Stimulated activated effector memory CD8-positive, alpha-beta T cell treated with anti-CD3 and anti-CD28 coated beads, Interleukin-12 subunit alpha, Interleukin-12 subunit beta, amount 100 ng/mL, for 72 hours (primary cell): ENCODE measurements at regions not wholly inside any gene's neighbourhood (a gene's known extent, or its start where the extent isn't known, plus 50 kb on each side); places are given as distances from the start of the nearest gene placed in this dataset.

ENCODE experiments used
- ATAC-seq: fragments of 150-1000 bp; cut with Tn5 transposase; 2 replicates; pipeline ENCODE4 v1.10.0; 2021
- DNase-seq, 2 donors: peaks; one replicate each; pipeline ENCODE4 v3.0.0; 2021 to 2022; ENCODE audit warnings: low spot score in 2 of 2
- H3K27ac Mint-ChIP-seq: one replicate; pipeline ENCODE4 v1.8.0; 2022; ENCODE audit warnings: mild to moderate bottlenecking, mixed read lengths
- H3K36me3 Mint-ChIP-seq: one replicate; pipeline ENCODE4 v1.8.0; 2022; ENCODE audit warnings: mild to moderate bottlenecking, mixed read lengths
- H3K4me1 Mint-ChIP-seq: one replicate; pipeline ENCODE4 v1.8.0; 2022; ENCODE audit warnings: mixed read lengths
- H3K4me3 Mint-ChIP-seq: one replicate; pipeline ENCODE4 v1.8.0; 2022; ENCODE audit warnings: mild to moderate bottlenecking, mixed read lengths
- H3K9me3 Mint-ChIP-seq: one replicate; pipeline ENCODE4 v1.8.0; 2022; ENCODE audit warnings: mixed read lengths

DNA sequence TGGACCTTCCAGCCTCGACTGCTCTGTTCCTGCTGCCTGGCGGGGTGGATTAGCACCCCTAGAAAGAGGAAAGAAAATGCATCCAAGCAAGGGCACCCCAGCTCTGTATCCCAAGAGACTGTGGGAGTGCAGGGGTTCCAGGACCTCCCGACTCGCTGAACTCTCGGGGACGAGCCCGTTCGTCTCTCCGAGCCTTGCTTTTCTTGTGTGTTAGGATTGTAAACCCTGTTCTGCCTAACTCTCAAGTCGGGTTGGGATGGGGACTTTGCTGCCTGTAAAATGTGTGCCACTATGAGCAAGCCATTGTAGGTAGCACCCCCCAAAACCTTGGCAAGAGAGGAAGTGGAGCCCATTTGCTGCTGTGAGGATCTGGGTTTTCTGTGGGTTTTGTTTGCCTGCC, 73.2 kb upstream of the VRK1 start:
- Mint-ChIP-seq H3K4me1 (no peaks in the 10 kb centered on the region), H3K27ac (no peak overlapping the region), H3K4me3 (no peak overlapping the region), H3K36me3 (no peaks in the 10 kb centered on the region), H3K9me3 (no peaks in the 10 kb centered on the region)
- no peak for DNase-seq
- ATAC-seq = no peak

DNA sequence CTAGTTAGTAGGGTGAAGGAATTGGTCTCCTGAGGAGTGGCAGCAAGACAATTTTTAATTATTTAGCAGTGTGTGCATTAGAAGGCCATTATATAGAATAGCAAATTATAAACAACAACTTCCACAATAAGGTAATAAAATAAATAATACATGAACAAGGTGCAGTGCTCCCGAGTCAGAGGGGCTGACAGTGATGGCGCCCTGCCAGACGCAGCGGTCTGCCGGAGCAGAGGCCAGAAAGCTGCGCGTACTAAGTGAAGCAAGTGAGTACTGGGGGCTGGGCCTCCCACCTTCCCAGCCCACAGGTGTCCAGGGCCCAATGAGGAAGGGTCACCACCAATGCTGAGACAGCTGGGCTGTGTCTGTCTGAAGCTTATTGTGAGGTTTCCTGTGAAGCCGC, 72.0 kb upstream of the VRK1 start:
- H3K4me3 Mint-ChIP-seq = no peak overlapping the region
- H3K36me3 Mint-ChIP-seq = no peaks in the 10 kb centered on the region
- no peak overlapping the region for H3K27ac Mint-ChIP-seq
- no peaks in the 10 kb centered on the region for H3K4me1 Mint-ChIP-seq
- no peaks in the 10 kb centered on the region for H3K9me3 Mint-ChIP-seq
- no peak for ATAC-seq
- no peak for DNase-seq

DNA sequence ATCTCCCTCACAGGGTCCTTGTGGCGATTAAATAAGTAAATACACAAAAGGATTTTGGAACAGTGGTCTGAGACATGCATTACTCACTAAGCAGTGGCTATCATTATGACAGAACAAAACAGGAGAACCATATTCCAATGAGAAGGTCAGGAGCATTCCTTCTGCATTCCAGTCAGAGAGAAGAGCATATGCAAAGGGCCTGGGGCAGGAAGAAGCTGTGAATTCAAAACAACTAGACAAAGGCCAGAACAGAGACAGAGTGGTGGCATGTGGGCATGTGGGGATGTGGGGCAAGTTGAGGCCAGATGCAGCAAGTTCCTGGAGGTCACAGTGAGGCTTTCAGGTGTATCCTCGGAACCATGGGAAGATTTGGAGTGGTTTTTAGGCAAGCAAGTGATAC, 70.1 kb upstream of the VRK1 start:
- no peak for DNase-seq
- ATAC-seq = no peak
- H3K4me1 Mint-ChIP-seq = no peaks in the 10 kb centered on the region
- no peaks in the 10 kb centered on the region for H3K9me3 Mint-ChIP-seq
- H3K36me3 Mint-ChIP-seq = no peaks in the 10 kb centered on the region
- no peak overlapping the region for H3K27ac Mint-ChIP-seq
- no peak overlapping the region for H3K4me3 Mint-ChIP-seq

DNA sequence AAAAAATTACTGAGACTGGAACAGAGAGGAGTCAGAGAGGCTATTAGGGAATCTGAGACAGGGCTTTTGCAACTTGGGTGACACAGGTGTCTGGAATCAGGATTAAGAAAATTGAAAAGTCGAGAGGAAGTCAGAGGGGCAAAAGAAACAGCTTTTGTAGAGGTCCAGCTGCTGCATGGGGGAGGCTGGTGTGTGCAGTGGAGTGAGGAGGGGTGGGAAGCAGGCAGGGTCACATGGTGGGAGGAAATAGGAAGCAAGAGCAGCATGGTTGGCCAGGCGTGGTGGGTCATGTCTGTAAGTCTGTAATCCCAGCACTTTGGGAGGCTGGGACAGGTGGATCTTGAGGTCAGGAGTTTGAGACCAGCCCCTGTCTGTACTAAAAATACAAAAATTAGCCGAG, 69.7 kb upstream of the VRK1 start:
- no peaks in the 10 kb centered on the region for H3K36me3 Mint-ChIP-seq
- DNase-seq = no peak
- no peaks in the 10 kb centered on the region for H3K4me1 Mint-ChIP-seq
- no peaks in the 10 kb centered on the region for H3K9me3 Mint-ChIP-seq
- H3K27ac Mint-ChIP-seq = no peak overlapping the region
- ATAC-seq = no peak
- H3K4me3 Mint-ChIP-seq = no peak overlapping the region

DNA sequence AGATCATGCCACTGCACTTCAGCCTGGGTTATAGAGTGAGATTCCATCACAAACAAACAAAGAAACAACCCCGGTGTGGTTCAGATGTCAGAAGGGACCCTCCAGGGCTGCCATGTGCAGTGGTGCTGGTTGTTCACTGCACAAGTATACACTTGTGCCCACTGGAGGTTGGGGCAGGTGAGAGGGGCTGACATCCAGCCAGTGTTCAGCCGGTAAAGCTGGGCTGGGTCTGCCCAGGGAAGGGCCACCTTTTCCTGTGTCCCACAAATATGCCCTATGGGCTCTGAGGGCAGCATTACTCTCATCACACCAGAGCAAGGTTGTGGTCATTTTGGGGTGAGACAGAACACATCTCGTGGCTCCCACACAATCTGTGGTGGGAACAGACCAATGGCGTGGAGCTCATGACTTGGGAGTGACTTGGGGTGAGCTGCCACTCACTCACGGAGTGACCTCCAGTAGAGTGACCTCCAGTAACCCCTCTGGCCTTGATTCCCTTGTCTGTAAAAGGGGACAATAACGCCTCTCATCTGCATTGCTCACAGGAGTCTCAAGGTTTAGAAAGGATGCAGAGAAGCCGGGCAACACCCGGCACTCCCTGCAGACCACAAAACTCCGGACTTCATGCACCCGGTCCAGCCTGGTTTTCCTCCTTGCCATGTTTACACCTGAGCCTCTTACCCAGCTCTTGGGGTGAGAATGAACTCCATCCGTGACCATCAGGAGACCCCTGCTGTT, 69.0 kb upstream of the VRK1 start:
- DNase-seq (no peak), ATAC-seq (no peak)
- Mint-ChIP-seq H3K36me3 (no peaks in the 10 kb centered on the region), H3K4me3 (no peak overlapping the region), H3K4me1 (no peaks in the 10 kb centered on the region), H3K9me3 (no peaks in the 10 kb centered on the region), H3K27ac (no peak overlapping the region)

DNA sequence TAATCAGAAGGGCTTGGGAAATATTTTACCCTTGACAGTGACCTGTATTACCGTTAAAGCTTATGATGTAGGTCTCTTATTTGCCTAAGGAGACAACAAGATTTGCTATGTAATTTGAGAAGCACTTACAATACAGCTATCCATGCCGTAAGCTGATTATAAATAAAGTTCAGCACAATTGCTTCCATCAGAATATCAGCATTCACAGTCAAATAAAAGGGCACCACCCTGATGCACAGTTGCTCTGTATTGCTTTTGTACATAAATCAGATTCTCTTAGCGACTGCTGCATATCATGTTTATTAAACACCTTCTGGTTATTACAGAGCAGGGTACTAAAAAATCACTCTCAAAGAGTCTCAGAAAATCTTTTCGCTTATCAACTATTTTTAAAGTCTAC, 67.3 kb upstream of the VRK1 start:
- no peak overlapping the region for H3K27ac Mint-ChIP-seq
- no peaks in the 10 kb centered on the region for H3K36me3 Mint-ChIP-seq
- H3K4me3 Mint-ChIP-seq = no peak overlapping the region
- no peaks in the 10 kb centered on the region for H3K4me1 Mint-ChIP-seq
- no peak for DNase-seq
- no peaks in the 10 kb centered on the region for H3K9me3 Mint-ChIP-seq
- no peak for ATAC-seq

DNA sequence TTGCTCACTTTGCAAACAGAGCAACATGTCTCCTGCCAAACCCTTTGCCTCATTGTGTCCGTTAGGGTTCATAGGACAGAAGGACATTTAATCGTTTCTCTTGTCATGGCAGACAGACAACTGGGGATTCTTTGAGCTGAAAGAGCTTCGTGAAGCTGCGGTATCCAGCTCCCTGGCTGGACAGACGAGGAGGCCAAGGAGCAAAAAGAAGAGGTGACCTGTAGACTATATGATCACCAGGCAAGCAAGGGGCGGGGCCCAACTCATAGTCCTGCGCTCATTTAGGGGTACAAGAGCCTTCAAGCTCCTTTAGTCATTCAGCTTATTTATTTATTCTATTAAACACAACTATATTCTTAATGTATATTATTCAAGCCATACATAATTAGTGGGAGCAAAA, 66.8 kb upstream of the VRK1 start:
- H3K36me3 Mint-ChIP-seq = no peaks in the 10 kb centered on the region
- no peak overlapping the region for H3K4me3 Mint-ChIP-seq
- H3K4me1 Mint-ChIP-seq = no peaks in the 10 kb centered on the region
- no peaks in the 10 kb centered on the region for H3K9me3 Mint-ChIP-seq
- ATAC-seq (no peak), DNase-seq (no peak)
- no peak overlapping the region for H3K27ac Mint-ChIP-seq

DNA sequence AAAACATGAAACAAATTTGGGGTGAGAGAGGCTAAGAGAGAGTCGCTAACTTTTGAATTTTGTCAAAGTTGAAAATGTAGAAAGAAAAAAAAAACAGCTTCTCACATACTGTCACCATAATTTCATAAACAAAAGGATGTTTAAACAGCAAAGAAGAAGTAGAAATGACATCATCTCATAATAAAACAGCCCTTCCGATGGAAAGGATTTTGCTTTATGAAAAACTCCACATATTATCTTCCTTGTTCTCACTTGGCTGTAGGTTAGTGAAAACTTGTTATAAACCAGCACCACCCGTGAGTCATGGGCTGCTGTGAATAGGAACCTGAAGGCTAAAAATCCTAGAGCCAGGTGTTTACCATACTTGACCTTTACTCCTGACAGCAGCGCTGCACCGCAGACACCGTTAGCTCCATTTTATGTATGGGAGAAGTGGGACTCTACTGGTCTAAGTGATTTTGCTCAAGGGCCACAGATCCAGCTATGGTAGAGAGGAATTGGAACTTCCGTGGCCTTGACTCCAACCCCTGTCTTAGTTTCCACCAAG, 63.0 kb upstream of the VRK1 start:
- Mint-ChIP-seq H3K9me3 (no peaks in the 10 kb centered on the region), H3K36me3 (no peaks in the 10 kb centered on the region), H3K27ac (no peak overlapping the region), H3K4me3 (no peak overlapping the region), H3K4me1 (no peaks in the 10 kb centered on the region)
- DNase-seq = no peak
- ATAC-seq = no peak

DNA sequence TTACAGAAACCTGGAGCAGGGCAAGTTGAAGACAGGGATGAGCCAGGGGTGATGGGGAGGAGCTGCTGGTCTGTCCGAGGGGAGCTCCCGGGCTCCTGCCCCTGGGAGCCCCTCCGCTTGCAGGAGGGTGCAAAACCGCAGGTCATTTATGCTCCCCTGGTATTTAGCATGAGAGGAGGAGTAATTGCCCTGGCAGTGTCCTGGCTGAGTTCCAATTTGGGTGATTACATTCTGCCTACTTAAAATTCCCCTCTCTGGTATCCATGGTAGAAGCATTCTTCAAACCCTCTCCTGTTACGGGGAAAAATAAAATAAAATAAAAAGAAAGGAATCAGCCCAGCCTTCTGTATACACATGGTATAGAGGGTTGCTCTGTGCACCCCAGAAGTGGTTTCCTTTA, 61.7 kb upstream of the VRK1 start:
- Mint-ChIP-seq H3K9me3 (no peaks in the 10 kb centered on the region), H3K36me3 (no peaks in the 10 kb centered on the region), H3K27ac (no peak overlapping the region), H3K4me1 (no peaks in the 10 kb centered on the region), H3K4me3 (no peak overlapping the region)
- ATAC-seq (no peak), DNase-seq (no peak)

DNA sequence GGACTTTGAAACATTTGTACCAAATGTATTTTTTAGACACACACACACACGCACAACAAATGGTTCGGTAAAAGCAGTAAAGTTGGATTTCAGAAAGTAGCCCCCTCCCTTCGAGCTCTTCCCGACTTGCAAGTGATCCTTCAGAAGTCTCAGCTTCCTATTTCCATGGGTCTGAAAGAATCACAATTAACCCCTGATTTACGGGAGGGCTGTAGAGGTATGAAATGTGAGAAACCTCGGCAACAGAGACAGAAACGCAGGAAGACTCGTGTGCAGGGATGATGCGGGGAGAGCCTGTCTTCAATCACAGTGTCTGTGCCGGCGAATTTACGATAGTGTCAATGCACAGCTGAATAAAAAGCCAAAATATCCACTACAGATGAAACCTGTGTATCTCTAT, 60.7 kb upstream of the VRK1 start:
- ATAC-seq (no peak), DNase-seq (no peak)
- no peak overlapping the region for H3K27ac Mint-ChIP-seq
- no peaks in the 10 kb centered on the region for H3K9me3 Mint-ChIP-seq
- no peak overlapping the region for H3K4me3 Mint-ChIP-seq
- peaks cover 4% of the 10 kb centered on the region for H3K4me1 Mint-ChIP-seq
- H3K36me3 Mint-ChIP-seq = no peaks in the 10 kb centered on the region

DNA sequence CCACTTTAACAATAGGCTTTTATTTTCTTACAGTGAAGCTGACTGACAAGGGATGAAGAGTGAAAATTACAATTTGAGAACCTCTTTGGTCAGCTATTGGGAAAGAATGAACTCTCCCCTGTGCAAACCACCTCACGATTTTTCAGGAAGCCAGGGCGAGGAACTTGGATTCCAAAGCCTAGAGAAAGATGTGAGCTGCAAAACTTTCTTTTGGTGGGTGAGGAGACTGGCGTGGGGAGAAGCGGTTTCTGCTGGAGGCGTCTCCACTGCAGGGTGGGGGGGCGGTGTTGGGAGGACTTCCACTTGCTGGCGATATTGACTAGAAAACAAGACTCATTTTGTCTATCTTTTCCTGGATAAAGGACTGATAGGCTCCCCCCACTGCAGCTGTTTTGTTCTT, 59.3 kb upstream of the VRK1 start:
- peaks cover 16% of the 10 kb centered on the region for H3K4me1 Mint-ChIP-seq
- no peaks in the 10 kb centered on the region for H3K36me3 Mint-ChIP-seq
- no peak overlapping the region for H3K4me3 Mint-ChIP-seq
- H3K9me3 Mint-ChIP-seq = no peaks in the 10 kb centered on the region
- no peak overlapping the region for H3K27ac Mint-ChIP-seq
- no peak for DNase-seq
- no peak for ATAC-seq

DNA sequence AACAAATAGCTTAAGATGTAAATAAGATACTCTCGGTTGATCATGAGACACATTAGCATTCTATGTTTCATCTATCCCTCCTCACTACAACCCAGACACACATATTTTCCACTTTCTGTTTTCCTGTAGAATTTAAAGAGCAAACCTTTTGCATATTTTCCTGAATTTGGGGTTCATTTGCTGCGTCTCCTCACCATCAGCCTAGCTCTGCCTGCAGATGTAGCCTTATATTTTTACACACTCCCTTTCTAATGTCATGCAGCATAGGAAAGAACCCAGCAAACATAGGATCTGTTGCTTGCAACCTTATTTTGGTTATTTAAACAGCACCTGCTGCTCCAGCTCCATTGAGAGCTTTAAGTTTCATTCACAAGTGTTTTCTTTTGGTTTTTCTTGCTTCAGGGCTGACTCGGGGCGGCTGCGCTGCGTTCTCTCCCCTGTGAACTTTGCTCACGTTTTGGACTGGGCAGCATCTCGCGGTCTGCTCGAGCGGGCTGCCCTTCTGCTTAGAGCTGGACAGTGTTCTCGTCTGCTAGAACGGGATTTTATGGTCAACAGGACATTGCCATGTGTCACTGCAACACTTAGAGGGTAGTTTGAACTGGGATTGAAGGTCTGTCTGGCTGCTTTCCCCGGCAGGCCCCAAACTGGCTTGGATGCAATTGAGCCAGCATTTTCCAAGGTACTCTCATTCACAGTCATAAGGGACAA, 57.8 kb upstream of the VRK1 start:
- Mint-ChIP-seq H3K4me1 (peaks cover 16% of the 10 kb centered on the region), H3K4me3 (no peak overlapping the region), H3K36me3 (no peaks in the 10 kb centered on the region), H3K9me3 (no peaks in the 10 kb centered on the region), H3K27ac (no peak overlapping the region)
- ATAC-seq (no peak), DNase-seq (no peak)

DNA sequence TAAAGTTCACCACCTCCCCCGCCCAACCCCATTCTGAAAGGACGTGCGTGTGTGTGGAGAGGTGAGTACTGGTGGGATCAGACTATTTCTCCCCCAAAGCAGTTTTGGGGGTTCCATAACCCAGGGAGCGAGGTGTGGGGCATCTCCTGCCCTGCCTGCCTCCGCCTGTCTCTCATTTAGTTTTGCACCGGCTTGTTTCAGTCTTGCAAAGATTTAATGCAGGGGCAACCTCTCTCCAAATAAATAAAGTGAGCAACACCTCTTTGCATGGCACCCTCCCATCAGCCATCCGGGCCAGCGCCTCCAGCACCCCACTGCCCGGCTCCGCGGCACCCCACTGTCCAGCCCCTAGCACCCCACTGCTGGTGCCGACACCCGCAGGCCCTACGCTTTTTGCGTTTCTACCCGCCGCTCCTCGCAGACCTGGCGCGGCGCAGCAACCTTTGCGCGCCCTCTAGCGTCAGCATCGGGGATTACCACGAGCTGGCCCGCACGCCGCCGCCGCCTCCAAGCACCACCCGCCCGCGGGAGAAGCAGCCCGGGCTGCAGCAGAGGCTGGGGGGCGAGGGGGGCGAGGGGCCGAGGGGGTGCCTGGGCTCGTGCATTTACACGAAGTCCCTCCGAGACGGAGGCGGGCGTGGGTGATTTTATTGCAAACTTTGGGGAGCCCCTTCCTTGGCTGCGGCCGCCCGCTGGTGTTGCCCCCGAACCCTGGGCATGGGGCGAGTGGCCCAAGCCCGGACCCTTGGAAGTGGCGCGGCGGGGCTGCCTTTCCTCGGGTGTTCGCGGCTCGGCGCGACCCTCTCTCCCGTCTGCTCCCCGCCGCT, 55.8 kb upstream of the VRK1 start:
- peak overlapping the region; percentile 52 for H3K4me3 Mint-ChIP-seq
- ATAC-seq = peak; percentile 81
- H3K9me3 Mint-ChIP-seq = no peaks in the 10 kb centered on the region
- peaks cover 16% of the 10 kb centered on the region for H3K4me1 Mint-ChIP-seq
- H3K36me3 Mint-ChIP-seq = no peaks in the 10 kb centered on the region
- no peak overlapping the region for H3K27ac Mint-ChIP-seq
- peak; percentile 83 to 90 for DNase-seq

DNA sequence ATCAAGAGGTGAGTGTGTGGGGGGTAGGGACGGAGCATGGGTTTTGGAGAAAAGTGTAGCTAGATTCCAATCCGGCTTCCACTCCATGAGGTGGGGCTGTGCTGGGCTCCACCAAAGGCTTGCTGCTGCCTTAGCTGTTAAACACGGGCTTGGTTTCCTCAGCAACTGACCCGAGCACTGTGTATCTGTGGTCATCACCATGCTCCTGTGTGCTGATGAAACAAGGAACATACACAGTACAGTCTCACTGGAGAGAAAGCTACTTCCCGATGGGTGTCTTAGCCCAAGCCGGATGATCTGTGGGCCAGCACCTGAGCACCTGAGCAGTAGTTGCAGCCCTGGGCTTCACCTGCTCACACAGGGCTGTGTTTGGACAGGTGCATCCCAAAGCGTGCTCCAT, 52.9 kb upstream of the VRK1 start:
- peaks cover 16% of the 10 kb centered on the region for H3K4me1 Mint-ChIP-seq
- H3K4me3 Mint-ChIP-seq = no peak overlapping the region
- peak; percentile 16 for ATAC-seq
- DNase-seq = no peak
- H3K9me3 Mint-ChIP-seq = no peaks in the 10 kb centered on the region
- H3K27ac Mint-ChIP-seq = no peak overlapping the region
- H3K36me3 Mint-ChIP-seq = no peaks in the 10 kb centered on the region

DNA sequence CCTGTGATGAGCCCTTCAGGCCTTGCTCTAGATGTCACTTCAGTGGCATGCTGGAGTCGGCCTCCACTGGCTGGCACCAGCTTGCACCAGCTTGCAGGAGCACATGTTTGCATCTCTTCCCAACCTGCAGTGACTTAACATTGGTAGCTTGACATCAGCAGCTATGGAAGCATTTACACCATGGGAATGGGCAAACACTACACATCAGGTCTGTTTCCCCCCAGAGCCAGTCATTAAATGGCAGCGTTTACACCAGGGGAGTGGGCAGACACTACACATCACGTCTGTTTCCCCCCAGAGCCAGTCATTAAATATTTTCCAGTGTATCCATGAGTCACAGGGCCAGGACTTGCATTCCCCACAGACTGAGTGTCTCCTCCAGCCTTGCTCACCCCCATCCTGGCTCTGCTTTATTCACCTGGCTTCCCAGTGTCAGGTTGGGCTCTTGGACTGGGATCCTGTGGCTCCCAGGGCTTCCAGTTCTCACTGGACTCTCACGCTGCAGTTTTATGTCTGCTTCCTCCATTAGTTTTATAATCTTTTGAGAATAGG, 51.6 kb upstream of the VRK1 start:
- ATAC-seq = no peak
- no peak overlapping the region for H3K27ac Mint-ChIP-seq
- no peaks in the 10 kb centered on the region for H3K36me3 Mint-ChIP-seq
- H3K9me3 Mint-ChIP-seq = no peaks in the 10 kb centered on the region
- no peak for DNase-seq
- no peak overlapping the region for H3K4me3 Mint-ChIP-seq
- H3K4me1 Mint-ChIP-seq = peaks cover 16% of the 10 kb centered on the region
